ENCODE measurements at regions not wholly inside any gene's neighbourhood (a gene's known extent, or its start where the extent isn't known, plus 50 kb on each side); places are given as distances from the start of the nearest gene placed in this dataset.

GRCh38 chr3:84236261-84236660 is 722.5 kb upstream of the CADM2 start:
- Histone ChIP-seq H3K9me3 (no peaks in the 10 kb centered on the region), H3K4me3 (no peak overlapping the region), H3K4me1 (no peaks in the 10 kb centered on the region), H3K36me3 (replicated peaks in 1 of 2; ENCODE audit: insufficient read depth in 1 of 2, low read depth in 2 of 2) (no peaks in the 10 kb centered on the region), H3K27me3 (no peaks in the 10 kb centered on the region), H3K27ac (no peak overlapping the region)
- no peak for ATAC-seq
- intact Hi-C loops (cut with DNase I) = no loop called here
- WGBS, 2 donors = 56 to 68% methylated on average over 4 of the region's 4 CpGs
- TF ChIP-seq POLR2A (IDR thresholded peaks at IDR 0.05) = no peak
- no peak for TF ChIP-seq CTCF (IDR thresholded peaks at IDR 0.05)
- no peak for DNase-seq

- Histone ChIP-seq H3K36me3 (replicated peaks in 1 of 2; ENCODE audit: insufficient read depth in 1 of 2, low read depth in 2 of 2) (no peaks in the 10 kb centered on the region), H3K4me1 (no peaks in the 10 kb centered on the region), H3K9me3 (no peaks in the 10 kb centered on the region), H3K27ac (no peak overlapping the region), H3K27me3 (no peaks in the 10 kb centered on the region), H3K4me3 (no peak overlapping the region)
- intact Hi-C loops (cut with DNase I) = no loop called here
- WGBS, 2 donors = 22 to 78% methylated on average over 1 of the region's 1 CpG
- ATAC-seq (no peak), DNase-seq (no peak)
- TF ChIP-seq CTCF (IDR thresholded peaks at IDR 0.05) (no peak), POLR2A (IDR thresholded peaks at IDR 0.05) (no peak)
Measured at GRCh38 chr3:84245789-84246188, 713.0 kb upstream of the CADM2 start.

- no peak for TF ChIP-seq POLR2A (IDR thresholded peaks at IDR 0.05)
- TF ChIP-seq CTCF (IDR thresholded peaks at IDR 0.05) = no peak
Measured at GRCh38 chr3:84260596-84260995, 698.2 kb upstream of the CADM2 start.

GRCh38 chr3:84265768-84266167 is 693.0 kb upstream of the CADM2 start:
- no peaks in the 10 kb centered on the region for H3K4me1 ChIP-seq
- H3K27me3 ChIP-seq = no peaks in the 10 kb centered on the region
- H3K9me3 ChIP-seq = no peaks in the 10 kb centered on the region
- no peak for DNase-seq
- WGBS, 2 donors = 71 to 77% methylated on average over 4 of the region's 4 CpGs
- H3K4me3 ChIP-seq = no peak overlapping the region
- no peak for ATAC-seq
- no peak for TF ChIP-seq POLR2A (IDR thresholded peaks at IDR 0.05)
- no peak for TF ChIP-seq CTCF (IDR thresholded peaks at IDR 0.05)
- intact Hi-C loops (cut with DNase I) = no loop called here
- H3K27ac ChIP-seq = no peak overlapping the region
- H3K36me3 ChIP-seq (replicated peaks in 1 of 2; ENCODE audit: insufficient read depth in 1 of 2, low read depth in 2 of 2) = no peaks in the 10 kb centered on the region

More at GRCh38 chr3:84260596-84260995, 698.2 kb upstream of the CADM2 start:
- no peaks in the 10 kb centered on the region for H3K36me3 ChIP-seq (replicated peaks in 1 of 2; ENCODE audit: insufficient read depth in 1 of 2, low read depth in 2 of 2)
- H3K9me3 ChIP-seq = no peaks in the 10 kb centered on the region
- DNase-seq (no peak), ATAC-seq (no peak)
- H3K4me3 ChIP-seq = no peak overlapping the region
- intact Hi-C loops (cut with DNase I) = no loop called here
- 56 to 63% methylated on average over 3 of the region's 3 CpGs for WGBS, 2 donors
- H3K4me1 ChIP-seq = no peaks in the 10 kb centered on the region
- no peaks in the 10 kb centered on the region for H3K27me3 ChIP-seq
- H3K27ac ChIP-seq = no peak overlapping the region

GRCh38 chr3:84275532-84275931 is 683.3 kb upstream of the CADM2 start:
- Histone ChIP-seq H3K4me1 (no peaks in the 10 kb centered on the region), H3K4me3 (no peak overlapping the region), H3K36me3 (replicated peaks in 1 of 2; ENCODE audit: insufficient read depth in 1 of 2, low read depth in 2 of 2) (no peaks in the 10 kb centered on the region), H3K27ac (no peak overlapping the region), H3K9me3 (no peaks in the 10 kb centered on the region), H3K27me3 (no peaks in the 10 kb centered on the region)
- DNase-seq = no peak
- WGBS, 2 donors = 45 to 55% methylated on average over 2 of the region's 2 CpGs
- intact Hi-C loops (cut with DNase I) = no loop called here
- no peak for ATAC-seq
- TF ChIP-seq POLR2A (IDR thresholded peaks at IDR 0.05) (no peak), CTCF (IDR thresholded peaks at IDR 0.05) (no peak)

Measured in body of pancreas (tissue), 4 donors.